HFF-Myc (cell line): ENCODE measurements at regions not wholly inside any gene's neighbourhood (a gene's known extent, or its start where the extent isn't known, plus 50 kb on each side); places are given as distances from the start of the nearest gene placed in this dataset.

Experiments used
- DNase-seq: peaks from one replicate; pipeline ENCODE4 v3.0.0-alpha.2; 2011; ENCODE audit warnings: low read depth; ENCODE audit errors: extremely low read depth
- H3K4me3 ChIP-seq: replicated peaks from 2 replicates; pipeline ENCODE4 v1.5.1; 2011; ENCODE audit warnings: low read depth, mild to moderate bottlenecking, control low read depth, low read length
- TF ChIP-seq, protein P1 (sequence below): IDR thresholded peaks from 2 replicates; pipeline ENCODE4 v1.5.1; 2012; ENCODE audit warnings: mild to moderate bottlenecking, low read depth, low read length, control low read depth; ENCODE audit errors: missing control alignments

DNA sequence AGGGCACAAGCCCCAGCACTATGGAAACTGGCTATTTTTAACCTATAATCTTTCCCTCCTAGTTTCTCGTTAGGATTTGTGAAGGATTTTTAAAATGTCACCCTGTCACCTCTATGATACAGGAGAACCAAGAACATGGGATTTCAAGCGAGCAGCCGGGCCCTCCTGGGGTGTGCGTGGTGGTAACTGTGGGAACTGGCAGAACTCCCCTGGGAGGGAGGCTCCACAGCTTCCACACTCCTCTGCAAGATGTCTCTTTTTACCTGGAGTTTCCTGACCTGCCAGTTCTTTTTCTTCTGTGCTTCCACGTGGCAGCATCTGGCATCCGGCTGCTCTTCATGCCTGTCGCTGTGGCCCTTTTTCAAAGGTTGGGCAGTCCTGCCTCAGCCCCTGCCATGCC is 386.3 kb upstream of the MYT1L start:
- DNase-seq = no peak
- TF ChIP-seq, protein P1, sequence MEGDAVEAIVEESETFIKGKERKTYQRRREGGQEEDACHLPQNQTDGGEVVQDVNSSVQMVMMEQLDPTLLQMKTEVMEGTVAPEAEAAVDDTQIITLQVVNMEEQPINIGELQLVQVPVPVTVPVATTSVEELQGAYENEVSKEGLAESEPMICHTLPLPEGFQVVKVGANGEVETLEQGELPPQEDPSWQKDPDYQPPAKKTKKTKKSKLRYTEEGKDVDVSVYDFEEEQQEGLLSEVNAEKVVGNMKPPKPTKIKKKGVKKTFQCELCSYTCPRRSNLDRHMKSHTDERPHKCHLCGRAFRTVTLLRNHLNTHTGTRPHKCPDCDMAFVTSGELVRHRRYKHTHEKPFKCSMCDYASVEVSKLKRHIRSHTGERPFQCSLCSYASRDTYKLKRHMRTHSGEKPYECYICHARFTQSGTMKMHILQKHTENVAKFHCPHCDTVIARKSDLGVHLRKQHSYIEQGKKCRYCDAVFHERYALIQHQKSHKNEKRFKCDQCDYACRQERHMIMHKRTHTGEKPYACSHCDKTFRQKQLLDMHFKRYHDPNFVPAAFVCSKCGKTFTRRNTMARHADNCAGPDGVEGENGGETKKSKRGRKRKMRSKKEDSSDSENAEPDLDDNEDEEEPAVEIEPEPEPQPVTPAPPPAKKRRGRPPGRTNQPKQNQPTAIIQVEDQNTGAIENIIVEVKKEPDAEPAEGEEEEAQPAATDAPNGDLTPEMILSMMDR = no peak
- no peak overlapping the region for H3K4me3 ChIP-seq

DNA sequence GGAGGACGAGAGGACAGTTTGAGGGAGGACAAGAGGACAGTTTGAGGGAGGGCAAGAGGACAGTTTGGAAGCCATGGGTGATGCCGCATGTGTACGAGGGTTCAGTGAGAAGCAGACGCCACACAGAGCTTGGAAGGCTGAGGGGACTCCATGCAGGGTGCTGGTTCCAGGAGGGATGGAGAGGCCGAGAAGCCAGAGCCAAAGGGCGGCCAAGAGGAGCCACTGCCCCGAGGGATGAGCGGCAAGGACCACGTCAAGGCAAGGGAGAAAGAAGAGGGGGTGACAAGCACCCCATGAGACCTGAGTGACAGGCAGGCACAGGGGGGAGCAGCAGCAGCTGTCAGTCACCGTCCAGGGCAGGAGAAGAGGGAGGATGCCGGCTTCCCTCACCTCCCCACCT is 385.7 kb upstream of the MYT1L start:
- no peak overlapping the region for H3K4me3 ChIP-seq
- TF ChIP-seq, protein P1 = no peak
- no peak for DNase-seq

DNA sequence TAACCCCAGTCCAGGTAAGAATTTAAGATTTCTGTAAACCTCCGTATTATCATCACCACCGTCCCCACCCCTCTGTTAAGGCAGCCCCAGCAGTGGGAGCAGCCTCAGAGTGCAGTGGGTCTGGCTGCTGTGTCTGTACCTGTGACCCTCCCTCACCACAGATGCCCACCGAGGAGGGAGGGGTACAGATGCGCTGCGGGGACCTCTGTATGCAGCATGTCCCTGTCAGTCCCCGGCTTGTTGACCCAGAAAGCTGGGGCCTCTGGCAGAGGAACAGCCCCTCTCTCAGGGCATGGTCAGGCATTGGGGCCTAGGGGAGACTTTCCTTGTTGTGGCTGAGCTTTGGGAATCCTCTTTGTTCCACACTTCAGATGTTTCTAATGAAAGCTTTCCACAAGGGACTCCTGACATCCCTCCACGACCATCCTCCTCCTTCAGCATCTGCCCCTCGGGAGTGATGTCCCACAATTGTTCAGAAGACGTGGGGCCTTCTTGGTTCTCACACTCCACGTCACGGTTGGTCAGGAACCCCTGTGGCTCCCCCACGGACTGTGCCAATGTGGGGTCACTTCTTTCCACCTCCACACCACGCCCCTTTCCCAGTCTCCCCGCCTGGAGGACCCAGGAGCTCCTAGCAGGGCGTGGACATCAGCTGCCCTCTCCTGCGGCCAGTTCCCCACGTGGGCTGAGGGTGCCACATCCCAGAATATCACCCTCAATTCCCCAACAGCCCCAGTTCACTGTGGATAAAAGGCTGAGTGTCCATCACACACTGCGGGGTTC is 384.2 kb upstream of the MYT1L start:
- DNase-seq = no peak
- H3K4me3 ChIP-seq = no peak overlapping the region
- TF ChIP-seq, protein P1 = no peak

DNA sequence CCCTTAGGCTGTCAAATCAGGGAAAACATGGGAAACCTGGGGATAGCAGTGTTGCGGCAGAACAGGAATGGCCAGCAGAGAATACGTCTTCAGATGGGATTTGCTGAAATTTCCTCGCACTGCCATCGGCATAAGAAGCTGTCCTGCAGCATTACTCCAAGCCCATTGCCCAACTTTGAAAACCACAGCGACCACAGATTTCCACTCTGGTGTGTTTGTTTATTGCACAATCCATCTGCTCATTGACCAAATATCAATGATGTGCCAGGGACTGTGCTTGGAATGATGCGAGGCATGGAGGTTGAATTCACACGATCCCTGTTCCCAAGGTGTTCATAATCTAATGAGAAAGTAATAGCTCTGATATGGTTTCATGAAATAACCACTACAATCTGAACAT is 383.3 kb upstream of the MYT1L start:
- H3K4me3 ChIP-seq = no peak overlapping the region
- TF ChIP-seq, protein P1 = no peak

DNA sequence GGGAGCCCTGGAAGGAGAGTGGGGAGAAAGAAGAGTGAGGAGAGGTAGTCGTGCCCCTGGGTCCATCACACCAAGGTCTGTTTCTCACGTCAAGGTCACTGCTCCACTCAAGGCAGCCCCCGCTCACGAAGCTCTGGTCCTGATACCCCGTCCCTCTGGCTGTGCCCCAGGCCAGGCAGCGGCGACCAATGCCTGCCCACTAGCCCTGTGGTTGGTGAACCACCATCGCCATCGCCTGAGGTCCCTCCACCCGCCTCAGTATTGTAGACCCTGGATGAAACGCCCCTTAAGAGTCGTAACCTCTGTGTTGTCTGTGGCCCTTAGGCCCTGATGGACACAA is 378.3 kb upstream of the MYT1L start:
- TF ChIP-seq, protein P1 = no peak
- H3K4me3 ChIP-seq = no peak overlapping the region
- DNase-seq = no peak

More for the DNA sequence above, 383.3 kb upstream of the MYT1L start:
- no peak for DNase-seq

DNA sequence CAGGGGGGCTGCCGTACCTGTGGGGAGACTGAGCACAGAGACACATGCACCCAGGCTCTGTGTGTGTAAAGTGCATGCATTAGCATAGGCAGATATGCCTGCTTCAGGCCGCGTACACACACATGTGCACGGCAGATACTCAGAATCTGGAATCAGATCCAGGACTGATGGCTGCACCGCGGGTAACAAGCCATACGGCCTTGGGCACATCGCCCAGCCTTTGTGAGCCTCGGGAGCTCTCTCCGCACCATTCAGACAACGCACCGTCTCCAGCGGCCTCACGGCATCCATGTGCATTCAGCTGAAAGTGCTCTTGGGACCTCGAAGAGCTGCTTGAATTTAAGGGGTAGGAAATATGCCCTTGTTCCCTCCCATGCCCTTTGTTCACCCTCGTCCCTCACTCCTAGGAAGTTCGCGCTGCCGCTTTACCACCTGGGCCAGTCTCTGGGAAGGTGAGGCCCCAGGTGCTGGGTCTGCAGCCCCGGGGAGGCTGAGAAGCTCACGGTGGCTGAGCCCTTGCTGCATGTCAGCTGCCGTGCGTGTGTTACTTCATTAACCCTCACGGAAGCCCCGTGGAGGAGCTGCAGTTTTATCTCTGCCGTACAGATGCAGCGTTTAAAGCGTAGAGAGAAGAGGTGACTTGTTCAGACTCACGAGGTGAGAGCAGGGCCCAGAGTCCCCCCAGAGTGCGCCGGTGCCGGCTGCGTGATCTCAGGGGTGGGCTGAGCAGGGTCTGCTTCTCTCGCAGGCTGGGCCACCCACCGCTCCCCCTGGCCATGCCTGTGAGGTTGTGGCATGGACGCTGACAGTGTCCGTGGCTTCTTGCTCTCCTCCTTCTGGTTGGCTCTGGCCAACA is 377.7 kb upstream of the MYT1L start:
- H3K4me3 ChIP-seq = no peak overlapping the region
- TF ChIP-seq, protein P1 = no peak
- DNase-seq = no peak
